Mesenchymal stem cell (in vitro differentiated cells and primary cell): ENCODE measurements at regions not wholly inside any gene's neighbourhood (a gene's known extent, or its start where the extent isn't known, plus 50 kb on each side); places are given as distances from the start of the nearest gene placed in this dataset.

Experiments used
- DNase-seq: peaks from one replicate; pipeline ENCODE4 v3.0.0-alpha.2; 2013
- H2AFZ ChIP-seq: one replicate; pipeline ENCODE4 v1.6.1; 2013; ENCODE audit warnings: low read depth, mild to moderate bottlenecking, control low read depth, inconsistent platforms, low read length, moderate library complexity
- H2AK5ac ChIP-seq: 2 replicates; pipeline ENCODE4 v1.6.1; 2013; ENCODE audit warnings: low read length, moderate library complexity, mild to moderate bottlenecking, inconsistent platforms; ENCODE audit not compliant: severe bottlenecking
- H2BK120ac ChIP-seq: one replicate; pipeline ENCODE4 v1.6.1; 2013; ENCODE audit warnings: low read depth, mild to moderate bottlenecking, inconsistent platforms, low read length, moderate library complexity
- H2BK12ac ChIP-seq, 2 experiments: one replicate each; pipeline ENCODE4 v1.6.1; 2013; ENCODE audit warnings: inconsistent platforms in 2 of 2, low read length in 2 of 2, mild to moderate bottlenecking in 2 of 2, moderate library complexity in 2 of 2, control low read depth in 1 of 2
- H2BK15ac ChIP-seq: one replicate; pipeline ENCODE4 v1.6.1; 2013; ENCODE audit warnings: mild to moderate bottlenecking, low read depth, inconsistent platforms; ENCODE audit not compliant: poor library complexity, severe bottlenecking
- H2BK5ac ChIP-seq: 2 replicates; pipeline ENCODE4 v1.6.1; 2013; ENCODE audit warnings: low read depth, mild to moderate bottlenecking, low read length, control low read depth, inconsistent platforms; ENCODE audit not compliant: poor library complexity, severe bottlenecking
- H3K14ac ChIP-seq, 2 experiments: one replicate each; pipeline ENCODE4 v1.6.1; 2013; ENCODE audit warnings: inconsistent platforms in 2 of 2, low read length in 2 of 2, control low read depth in 1 of 2, mild to moderate bottlenecking in 1 of 2, moderate library complexity in 1 of 2
- H3K18ac ChIP-seq, 2 experiments: one replicate each; pipeline ENCODE4 v1.6.1; 2013; ENCODE audit warnings: inconsistent platforms in 2 of 2, low read length in 2 of 2, control low read depth in 1 of 2, low read depth in 1 of 2, mild to moderate bottlenecking in 1 of 2
- H3K23ac ChIP-seq, 2 experiments: one replicate each; pipeline ENCODE4 v1.6.1; 2013; ENCODE audit warnings: inconsistent platforms in 2 of 2, low read length in 2 of 2, mild to moderate bottlenecking in 2 of 2, moderate library complexity in 2 of 2, control low read depth in 1 of 2
- H3K27ac ChIP-seq: 2 replicates; pipeline ENCODE4 v1.5.1; 2013; ENCODE audit warnings: mild to moderate bottlenecking, moderate library complexity, low read length, control low read depth, inconsistent platforms; ENCODE audit not compliant: poor library complexity, severe bottlenecking
- H3K27me3 ChIP-seq, 2 experiments: 2 replicates each; pipeline versions ENCODE4 v1.6.1 to v1.7.0; 2013; ENCODE audit warnings: low read length in 2 of 2, mild to moderate bottlenecking in 2 of 2, moderate library complexity in 2 of 2, control low read depth in 1 of 2, inconsistent platforms in 1 of 2; ENCODE audit not compliant: control insufficient read depth in 1 of 2, insufficient read depth in 1 of 2
- H3K36me3 ChIP-seq, 2 experiments: 2 replicates each; pipeline versions ENCODE4 v1.6.1 to v1.7.0; 2013; ENCODE audit warnings: low read length in 2 of 2, control low read depth in 1 of 2, inconsistent platforms in 1 of 2, low read depth in 1 of 2, mild to moderate bottlenecking in 1 of 2; ENCODE audit not compliant: insufficient read depth in 2 of 2, control insufficient read depth in 1 of 2
- H3K4ac ChIP-seq, 2 experiments: one replicate each; pipeline ENCODE4 v1.6.1; 2013; ENCODE audit warnings: inconsistent platforms in 2 of 2, low read length in 2 of 2, mild to moderate bottlenecking in 2 of 2, moderate library complexity in 2 of 2, control low read depth in 1 of 2, low read depth in 1 of 2
- H3K4me1 ChIP-seq: 2 replicates; pipeline ENCODE4 v1.6.1; 2013; ENCODE audit warnings: low read depth, low read length, control low read depth; ENCODE audit not compliant: control insufficient read depth, insufficient read depth
- H3K4me2 ChIP-seq: 2 replicates; pipeline ENCODE4 v1.6.1; 2013; ENCODE audit warnings: low read length, mild to moderate bottlenecking, inconsistent platforms; ENCODE audit not compliant: poor library complexity, severe bottlenecking
- H3K4me3 ChIP-seq, 2 experiments: 2 replicates each; pipeline versions ENCODE4 v1.5.1 to v1.7.0; 2013; ENCODE audit warnings: low read length in 2 of 2, mild to moderate bottlenecking in 2 of 2, control low read depth in 1 of 2, low read depth in 1 of 2; ENCODE audit not compliant: insufficient read depth in 1 of 2
- H3K79me1 ChIP-seq: replicated peaks from 2 replicates; pipeline ENCODE4 v1.6.1; 2013; ENCODE audit warnings: mild to moderate bottlenecking, control low read depth, low read length, inconsistent platforms; ENCODE audit not compliant: poor library complexity, severe bottlenecking
- H3K9ac ChIP-seq: 2 replicates; pipeline ENCODE4 v1.7.0; 2013; ENCODE audit warnings: mild to moderate bottlenecking, low read length, moderate library complexity
- H3K9me3 ChIP-seq: 2 replicates; pipeline ENCODE4 v1.7.0; 2013; ENCODE audit warnings: mild to moderate bottlenecking, low read length; ENCODE audit not compliant: control insufficient read depth
- H4K8ac ChIP-seq: one replicate; pipeline ENCODE4 v1.6.1; 2013; ENCODE audit warnings: inconsistent platforms, mild to moderate bottlenecking, low read length, moderate library complexity
- H4K91ac ChIP-seq: one replicate; pipeline ENCODE4 v1.6.1; 2013; ENCODE audit warnings: mild to moderate bottlenecking, low read length, inconsistent platforms
- WGBS: methylation state at CpG from one replicate; pipeline ENCODE4 v1.1.7; 2013; ENCODE audit warnings: mixed read lengths; 5-methylcytosine and 5-hydroxymethylcytosine counted together

- no peak overlapping the region for H3K4me3 ChIP-seq
- no peak overlapping the region for H2BK5ac ChIP-seq
- H3K4me1 ChIP-seq: no peaks in the 10 kb centered on the region
- H3K14ac ChIP-seq: no peak overlapping the region
- H3K4me2 ChIP-seq: no peak overlapping the region
- H3K9ac ChIP-seq: no peak overlapping the region
- no peaks in the 10 kb centered on the region for H3K79me1 ChIP-seq
- H2AK5ac ChIP-seq: no peak overlapping the region
- no peak for DNase-seq
- H4K8ac ChIP-seq: no peak overlapping the region
- no peak overlapping the region for H3K27ac ChIP-seq
- no peak overlapping the region for H4K91ac ChIP-seq
- no peak overlapping the region for H3K4ac ChIP-seq
- no peaks in the 10 kb centered on the region for H3K27me3 ChIP-seq
- H2BK120ac ChIP-seq: no peak overlapping the region
- no peak overlapping the region for H3K23ac ChIP-seq
- WGBS: no CpG with 5 or more reads among the region's 2 CpGs
- H2BK12ac ChIP-seq: no peak overlapping the region
- no peak overlapping the region for H2BK15ac ChIP-seq
- no peak overlapping the region for H2AFZ ChIP-seq
- H3K36me3 ChIP-seq: no peaks in the 10 kb centered on the region
- H3K18ac ChIP-seq: no peak overlapping the region
- no peaks in the 10 kb centered on the region for H3K9me3 ChIP-seq
Measured at GRCh38 chr21:16020878-16021277, 291.1 kb downstream of the USP25 start.

DNA sequence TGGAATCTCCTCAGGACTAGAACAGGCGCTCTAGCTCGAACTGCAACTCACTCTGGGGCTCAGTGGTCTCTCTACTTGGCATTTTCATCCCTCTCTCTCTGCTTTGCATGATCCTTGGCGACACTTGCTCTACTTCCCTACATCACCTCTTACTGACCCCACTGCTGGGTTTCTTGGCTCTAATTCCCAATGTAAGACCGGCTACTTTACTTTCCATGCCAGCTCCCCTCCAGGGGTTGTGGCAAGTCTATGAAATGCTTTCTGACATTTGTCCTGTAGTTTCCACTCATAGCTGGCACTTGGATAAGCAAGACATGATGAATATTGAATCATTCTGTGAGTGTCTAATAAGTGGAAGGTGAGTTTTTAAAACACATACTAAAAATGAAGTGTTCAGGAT is 292.3 kb downstream of the USP25 start:
- Histone ChIP-seq H3K4me3 (no peak overlapping the region), H3K4me2 (no peak overlapping the region), H2BK5ac (no peak overlapping the region), H4K8ac (no peak overlapping the region), H2AFZ (no peak overlapping the region), H2AK5ac (no peak overlapping the region), H3K14ac (no peak overlapping the region), H3K4ac (no peak overlapping the region), H3K18ac (no peak overlapping the region), H3K23ac (no peak overlapping the region), H2BK15ac (no peak overlapping the region), H3K36me3 (no peaks in the 10 kb centered on the region), H3K4me1 (no peaks in the 10 kb centered on the region), H3K27ac (no peak overlapping the region), H3K9ac (no peak overlapping the region), H3K27me3 (no peaks in the 10 kb centered on the region), H3K9me3 (no peaks in the 10 kb centered on the region), H3K79me1 (no peaks in the 10 kb centered on the region), H4K91ac (no peak overlapping the region), H2BK12ac (no peak overlapping the region), H2BK120ac (no peak overlapping the region)
- no peak for DNase-seq
- WGBS: 76% methylated on average over 4 of the region's 4 CpGs

- H3K27ac ChIP-seq: no peak overlapping the region
- H4K91ac ChIP-seq: no peak overlapping the region
- H2AFZ ChIP-seq: no peak overlapping the region
- no peak overlapping the region for H3K4me2 ChIP-seq
- 84% methylated on average over 3 of the region's 3 CpGs for WGBS
- no peak overlapping the region for H2BK120ac ChIP-seq
- H3K9ac ChIP-seq: no peak overlapping the region
- no peak overlapping the region for H3K4ac ChIP-seq
- no peaks in the 10 kb centered on the region for H3K79me1 ChIP-seq
- H3K4me1 ChIP-seq: no peaks in the 10 kb centered on the region
- H4K8ac ChIP-seq: no peak overlapping the region
- H3K18ac ChIP-seq: no peak overlapping the region
- H3K27me3 ChIP-seq: no peaks in the 10 kb centered on the region
- no peak overlapping the region for H2AK5ac ChIP-seq
- H2BK12ac ChIP-seq: no peak overlapping the region
- no peaks in the 10 kb centered on the region for H3K9me3 ChIP-seq
- H3K14ac ChIP-seq: no peak overlapping the region
- no peak overlapping the region for H2BK15ac ChIP-seq
- no peaks in the 10 kb centered on the region for H3K36me3 ChIP-seq
- H2BK5ac ChIP-seq: no peak overlapping the region
- DNase-seq: no peak
- no peak overlapping the region for H3K23ac ChIP-seq
- no peak overlapping the region for H3K4me3 ChIP-seq
Measured at GRCh38 chr21:16022921-16023320, 293.1 kb downstream of the USP25 start.

- H3K36me3 ChIP-seq: no peaks in the 10 kb centered on the region
- no peak overlapping the region for H3K18ac ChIP-seq
- no peak overlapping the region for H3K4ac ChIP-seq
- DNase-seq: no peak
- no peak overlapping the region for H2AFZ ChIP-seq
- H3K23ac ChIP-seq: no peak overlapping the region
- H3K4me1 ChIP-seq: no peaks in the 10 kb centered on the region
- no peaks in the 10 kb centered on the region for H3K79me1 ChIP-seq
- no peak overlapping the region for H2AK5ac ChIP-seq
- H2BK120ac ChIP-seq: no peak overlapping the region
- H3K9me3 ChIP-seq: no peaks in the 10 kb centered on the region
- H3K9ac ChIP-seq: no peak overlapping the region
- H4K8ac ChIP-seq: no peak overlapping the region
- no CpG with 5 or more reads among the region's 2 CpGs for WGBS
- H3K14ac ChIP-seq: no peak overlapping the region
- H2BK12ac ChIP-seq: no peak overlapping the region
- no peaks in the 10 kb centered on the region for H3K27me3 ChIP-seq
- H3K27ac ChIP-seq: no peak overlapping the region
- H2BK15ac ChIP-seq: no peak overlapping the region
- no peak overlapping the region for H4K91ac ChIP-seq
- H3K4me2 ChIP-seq: no peak overlapping the region
- no peak overlapping the region for H2BK5ac ChIP-seq
- H3K4me3 ChIP-seq: no peak overlapping the region
Measured at GRCh38 chr21:16028142-16028541, 298.4 kb downstream of the USP25 start.
